Spleen (tissue), 7 donors: ENCODE measurements at regions not wholly inside any gene's neighbourhood (a gene's known extent, or its start where the extent isn't known, plus 50 kb on each side); places are given as distances from the start of the nearest gene placed in this dataset.

Experiments used
- CTCF ChIP-seq, 11 experiments: fragments of 200-600 bp in 7 of 11; fragments of 450-650 bp in 4 of 11; sonication (generic) in 4 of 11; IDR thresholded peaks in 8 of 11; conservative IDR thresholded peaks in 3 of 11; 1 replicate in 7 of 11; 2 replicates in 4 of 11; pipeline versions ENCODE4 v1.4.0 to v1.8.0; 2016 to 2021; ENCODE audit warnings: antibody characterized with exemption in 11 of 11, inconsistent platforms in 4 of 11, mild to moderate bottlenecking in 1 of 11
- POLR2A ChIP-seq, 3 donors: fragments of 450-650 bp; IDR thresholded peaks; one replicate each; pipeline ENCODE4 v1.5.1; 2017; ENCODE audit warnings: antibody characterized with exemption in 3 of 3, mild to moderate bottlenecking in 1 of 3
- donor health status: DM: no; HTN: no; CAD: no; lungs with moderate emphysema.
- donor health status: DM: no; HTN: no; CAD: no.
- donor health status: DM: no; HTN: no; CAD: no.

- no peak for TF ChIP-seq CTCF (IDR thresholded peaks at IDR 0.05 in 8 of 11, conservative IDR thresholded peaks at IDR 0.05 in 3 of 11)
- TF ChIP-seq POLR2A (IDR thresholded peaks at IDR 0.05), result no peak
These were observed 85.8 kb upstream of the DNAJC10 start for GRCh38 chr2:182630207-182630606.
